T-helper 22 cell (primary cell): ENCODE measurements at regions not wholly inside any gene's neighbourhood (a gene's known extent, or its start where the extent isn't known, plus 50 kb on each side); places are given as distances from the start of the nearest gene placed in this dataset.
"Not testable (repeated sequence)": the region's sequence is repeated elsewhere in the genome, so short reads cannot be mapped to it uniquely, and the experiment has no call there.

Experiments
- DNase-seq: peaks from one replicate; pipeline ENCODE4 v3.0.0-alpha.2; 2020; ENCODE audit warnings: low read depth

- DNase-seq = not testable (repeated sequence)
Observed at GRCh38 chr16:26508946-26509345, 557.8 kb upstream of the C16orf82 start.

- DNase-seq = no peak
Observed at GRCh38 chr16:26510924-26511323, 555.8 kb upstream of the C16orf82 start.

GRCh38 chr16:26511463-26511862, 555.3 kb upstream of the C16orf82 start:
- DNase-seq = no peak

- DNase-seq = no peak
Observed at GRCh38 chr16:26521626-26522025, 545.1 kb upstream of the C16orf82 start.

GRCh38 chr16:26524281-26524680, 542.4 kb upstream of the C16orf82 start:
- no peak for DNase-seq

GRCh38 chr16:26524846-26525245, 541.9 kb upstream of the C16orf82 start:
- DNase-seq = no peak

- DNase-seq = no peak
Observed at GRCh38 chr16:26525856-26526255, 540.9 kb upstream of the C16orf82 start.

GRCh38 chr16:26526633-26527032, 540.1 kb upstream of the C16orf82 start:
- DNase-seq = no peak

GRCh38 chr16:26530584-26531289, 536.0 kb upstream of the C16orf82 start:
- no peak for DNase-seq

GRCh38 chr16:26531290-26531730, 535.4 kb upstream of the C16orf82 start:
- DNase-seq = no peak

- no peak for DNase-seq
Observed at GRCh38 chr16:26532456-26532855, 534.3 kb upstream of the C16orf82 start.

- DNase-seq = no peak
Observed at GRCh38 chr16:26542198-26542597, 524.5 kb upstream of the C16orf82 start.

- no peak for DNase-seq
Observed at GRCh38 chr16:26546573-26546972, 520.2 kb upstream of the C16orf82 start.

- DNase-seq = no peak
Observed at GRCh38 chr16:26547681-26548080, 519.0 kb upstream of the C16orf82 start.

GRCh38 chr16:26550111-26550610, 516.6 kb upstream of the C16orf82 start:
- DNase-seq = no peak

GRCh38 chr16:26554030-26554429, 512.7 kb upstream of the C16orf82 start:
- DNase-seq = no peak

- DNase-seq = no peak
Observed at GRCh38 chr16:26561303-26561702, 505.4 kb upstream of the C16orf82 start.

GRCh38 chr16:26563018-26563417, 503.7 kb upstream of the C16orf82 start:
- no peak for DNase-seq

- no peak for DNase-seq
Observed at GRCh38 chr16:26567356-26567755, 499.4 kb upstream of the C16orf82 start.

GRCh38 chr16:26569793-26570192, 496.9 kb upstream of the C16orf82 start:
- DNase-seq = no peak

- no peak for DNase-seq
Observed at GRCh38 chr16:26578748-26579147, 488.0 kb upstream of the C16orf82 start.

- DNase-seq = no peak
Observed at GRCh38 chr16:26583803-26584202, 482.9 kb upstream of the C16orf82 start.

GRCh38 chr16:26593700-26594099, 473.0 kb upstream of the C16orf82 start:
- no peak for DNase-seq

- no peak for DNase-seq
Observed at GRCh38 chr16:26594666-26595065, 472.1 kb upstream of the C16orf82 start.
